HG02588 (cell line): ENCODE measurements at regions not wholly inside any gene's neighbourhood (a gene's known extent, or its start where the extent isn't known, plus 50 kb on each side); places are given as distances from the start of the nearest gene placed in this dataset.

ENCODE experiments used
- ATAC-seq: cut with Tn5 transposase; IDR thresholded peaks from one replicate; pipeline ENCODE4 v1.9.1; 2021; ENCODE audit warnings: mild to moderate bottlenecking, moderate library complexity; ENCODE audit not compliant: unreplicated experiment

GRCh38 chr20:10802236-10802635 is 128.4 kb upstream of the JAG1 start:
- no peak for ATAC-seq

GRCh38 chr20:10805764-10806163 is 132.0 kb upstream of the JAG1 start:
- ATAC-seq: no peak

DNA sequence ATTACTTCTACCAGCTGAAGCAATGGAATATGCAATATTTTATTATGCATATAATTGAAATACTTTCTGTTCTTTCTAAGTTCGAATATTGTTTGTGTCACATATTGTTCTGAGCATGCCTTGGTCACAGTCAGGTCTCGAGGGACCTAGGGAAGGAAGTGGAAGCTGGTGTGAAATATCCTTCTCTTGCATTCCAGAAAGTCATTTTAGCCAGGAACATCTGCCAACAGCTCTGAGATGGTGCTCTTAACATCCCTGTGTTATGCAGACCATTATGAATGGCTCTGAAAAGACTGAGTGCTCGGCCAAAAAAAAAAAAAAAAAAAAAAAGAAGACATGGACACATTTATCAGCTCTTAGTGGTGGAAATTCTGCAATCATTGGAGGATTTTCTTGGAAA is 132.7 kb upstream of the JAG1 start:
- no peak for ATAC-seq

DNA sequence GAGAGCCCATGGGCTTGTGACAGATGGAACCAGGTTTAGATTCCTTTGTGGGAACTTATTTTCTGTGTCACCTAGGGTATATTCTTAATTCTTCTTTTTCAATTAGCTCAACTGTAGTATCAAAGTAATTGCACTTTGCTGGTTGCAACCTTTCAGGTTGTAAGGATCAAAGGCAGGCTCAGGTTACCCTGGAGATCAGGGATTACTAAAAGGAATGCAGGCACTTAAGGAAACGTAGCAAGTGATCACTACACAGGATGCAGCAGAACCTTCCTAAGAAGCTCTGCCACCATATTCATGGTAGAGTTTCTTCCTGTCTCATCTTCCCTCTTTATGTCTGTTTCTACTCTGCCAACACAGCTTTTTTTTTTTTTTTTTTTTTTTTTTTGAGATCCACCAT is 133.2 kb upstream of the JAG1 start:
- no peak for ATAC-seq

DNA sequence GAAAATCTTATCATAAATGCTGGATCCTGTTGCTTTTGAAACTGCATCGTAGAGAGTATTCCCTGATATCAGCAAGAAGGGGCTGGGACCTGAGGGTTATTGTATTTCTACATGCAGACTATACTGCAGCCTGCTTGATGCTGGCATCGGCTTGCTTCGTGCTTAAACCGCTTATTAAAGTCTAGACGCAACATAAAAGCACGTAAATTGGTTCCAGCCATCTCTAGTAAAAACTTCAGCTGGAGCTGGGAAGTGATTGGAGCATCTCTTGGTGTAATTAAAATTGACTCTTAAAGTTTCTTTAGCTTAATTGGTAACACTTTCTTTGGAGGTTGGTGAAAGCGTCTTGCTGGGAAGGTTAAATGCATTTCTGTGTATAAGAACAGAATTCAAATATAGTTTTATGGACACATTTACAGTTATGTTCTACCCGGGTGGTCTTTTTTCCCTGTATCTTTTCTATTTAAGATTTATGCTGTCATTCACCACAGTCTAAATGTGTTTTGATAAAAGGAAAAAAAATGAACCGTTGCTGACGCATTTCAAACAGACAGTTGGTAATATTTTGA is 139.0 kb upstream of the JAG1 start:
- ATAC-seq: no peak

DNA sequence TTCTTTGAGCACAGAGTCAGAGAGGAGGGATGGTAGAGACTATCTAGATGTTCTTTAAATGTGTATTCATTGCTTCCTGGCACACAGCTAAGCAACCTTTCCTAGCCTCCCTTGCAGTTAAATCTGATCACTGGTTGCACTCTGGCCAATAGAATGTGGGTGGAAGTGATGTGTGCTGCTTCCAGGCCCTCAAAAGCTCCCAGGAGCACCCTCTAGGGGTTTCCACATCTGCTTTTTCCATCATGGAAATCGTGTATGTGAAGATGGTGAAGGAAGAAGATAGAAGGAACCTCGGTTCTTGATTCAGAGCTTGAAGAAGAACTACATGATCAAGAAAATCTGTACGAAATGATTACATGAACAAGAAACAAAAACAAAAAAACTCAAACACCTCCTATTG is 149.8 kb upstream of the JAG1 start:
- ATAC-seq: no peak

DNA sequence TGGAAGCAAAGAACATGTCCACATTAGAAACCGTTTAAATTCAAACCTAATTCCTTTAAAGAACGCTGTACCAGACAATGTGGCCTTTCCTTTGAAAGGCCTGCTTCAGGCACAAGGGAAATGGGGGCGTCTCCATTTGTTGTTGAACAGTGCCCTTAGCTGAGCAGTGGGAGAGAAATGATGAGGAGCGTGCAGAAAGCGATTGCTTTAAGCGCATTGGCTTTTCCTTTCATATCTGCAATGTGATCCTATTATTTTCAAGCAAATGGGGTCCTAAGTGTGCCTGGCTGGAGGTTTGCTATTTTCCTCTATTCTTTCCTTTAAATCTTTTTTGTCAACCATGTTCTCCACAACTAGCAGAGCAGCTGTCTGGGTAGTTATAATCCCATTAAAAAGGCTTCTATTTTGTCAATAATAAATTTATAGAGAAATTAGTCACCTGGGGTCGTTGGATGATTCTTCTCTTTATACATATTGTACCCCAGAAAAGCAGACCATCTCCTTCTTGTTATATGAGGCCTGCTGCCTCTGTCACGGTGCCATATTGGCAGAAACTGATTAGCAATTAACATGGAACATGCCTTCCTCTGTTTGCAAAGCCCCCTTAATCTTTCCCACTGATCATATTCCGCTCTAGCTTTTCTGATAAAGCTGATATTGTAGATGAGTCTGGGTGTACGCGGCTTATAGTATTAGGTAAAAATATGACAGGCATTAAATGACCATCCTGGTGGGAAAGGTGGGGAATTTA is 151.1 kb upstream of the JAG1 start:
- ATAC-seq: no peak

- ATAC-seq: no peak
Observed at GRCh38 chr20:10826111-10826510, 152.3 kb upstream of the JAG1 start.

DNA sequence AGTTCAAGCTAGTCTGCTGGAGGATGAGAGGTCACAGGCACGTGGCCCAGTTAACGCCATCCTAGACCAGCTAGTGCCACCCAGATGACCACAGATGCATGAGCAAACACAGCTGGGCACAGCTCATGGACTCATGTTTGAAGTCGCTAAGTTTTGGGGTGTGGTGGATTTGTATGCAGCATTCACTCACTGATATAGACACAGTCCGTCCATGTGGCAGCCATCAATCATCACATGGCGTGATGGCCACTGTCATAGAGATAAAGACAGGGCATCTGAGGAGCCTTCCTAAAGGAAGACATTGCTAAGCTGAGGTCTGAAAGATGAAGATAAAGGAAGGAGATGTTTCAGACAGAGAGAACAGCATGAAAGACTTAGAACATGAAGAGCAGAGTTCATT is 154.4 kb upstream of the JAG1 start:
- no peak for ATAC-seq

DNA sequence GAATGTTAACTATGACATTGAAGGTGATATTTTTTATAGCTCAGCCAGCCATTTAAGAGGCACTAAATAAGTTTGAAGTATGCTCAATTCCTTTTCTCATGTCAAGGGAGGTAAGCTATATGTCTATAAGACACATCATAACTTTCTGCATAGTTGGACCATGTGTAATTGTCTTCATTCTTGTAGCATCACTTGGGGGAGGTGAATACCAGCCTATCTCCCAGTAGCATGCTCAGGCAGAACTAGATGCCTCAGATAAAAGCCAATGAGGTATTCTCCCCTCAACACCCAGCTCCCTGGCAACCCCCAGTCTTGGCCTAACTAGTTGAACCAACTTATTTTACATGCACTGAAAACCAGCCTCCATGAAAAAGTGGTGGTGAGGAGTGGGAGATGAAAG is 158.3 kb upstream of the JAG1 start:
- ATAC-seq: no peak

- no peak for ATAC-seq
Observed at GRCh38 chr20:10837901-10838300, 164.1 kb upstream of the JAG1 start.

GRCh38 chr20:10842116-10842515 is 168.3 kb upstream of the JAG1 start:
- ATAC-seq: no peak

- ATAC-seq: no peak
Observed at GRCh38 chr20:10843146-10843711, 169.4 kb upstream of the JAG1 start.

- no peak for ATAC-seq
Observed at GRCh38 chr20:10846766-10847165, 173.0 kb upstream of the JAG1 start.

DNA sequence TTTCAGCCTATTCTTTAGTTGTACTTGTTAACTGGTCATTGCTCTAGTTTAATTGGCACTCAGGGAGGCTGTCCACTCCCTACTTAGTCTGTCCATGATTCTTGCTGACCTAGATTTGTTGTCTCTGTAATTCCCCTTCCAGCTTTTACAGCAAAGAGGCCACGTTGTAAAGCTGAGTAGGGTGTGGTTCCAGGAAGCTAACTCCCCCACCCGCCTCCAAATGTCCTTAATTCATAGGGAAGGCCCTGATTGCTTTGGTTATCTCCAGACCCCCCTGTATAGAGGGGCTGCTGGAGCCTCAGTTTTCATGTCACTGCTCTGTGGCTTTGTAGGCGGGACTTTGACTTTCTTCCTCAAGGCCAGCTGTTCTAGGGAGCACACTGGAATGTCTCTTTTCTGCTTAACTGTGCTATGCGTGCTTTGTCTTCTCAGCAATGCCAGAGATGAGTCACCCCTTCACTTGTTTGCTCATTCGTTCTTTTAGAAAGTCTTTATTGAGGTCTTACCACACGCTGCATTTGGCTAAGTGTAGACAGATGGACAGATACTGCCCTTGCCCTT is 175.1 kb upstream of the JAG1 start:
- ATAC-seq: no peak

- no peak for ATAC-seq
Observed at GRCh38 chr20:10853176-10853575, 179.4 kb upstream of the JAG1 start.

- ATAC-seq: no peak
Observed at GRCh38 chr20:10853731-10854130, 179.9 kb upstream of the JAG1 start.

- no peak for ATAC-seq
Observed at GRCh38 chr20:10854976-10855375, 181.2 kb upstream of the JAG1 start.

- no peak for ATAC-seq
Observed at GRCh38 chr20:10855778-10856177, 182.0 kb upstream of the JAG1 start.

- ATAC-seq: no peak
Observed at GRCh38 chr20:10856237-10857015, 182.6 kb upstream of the JAG1 start.

DNA sequence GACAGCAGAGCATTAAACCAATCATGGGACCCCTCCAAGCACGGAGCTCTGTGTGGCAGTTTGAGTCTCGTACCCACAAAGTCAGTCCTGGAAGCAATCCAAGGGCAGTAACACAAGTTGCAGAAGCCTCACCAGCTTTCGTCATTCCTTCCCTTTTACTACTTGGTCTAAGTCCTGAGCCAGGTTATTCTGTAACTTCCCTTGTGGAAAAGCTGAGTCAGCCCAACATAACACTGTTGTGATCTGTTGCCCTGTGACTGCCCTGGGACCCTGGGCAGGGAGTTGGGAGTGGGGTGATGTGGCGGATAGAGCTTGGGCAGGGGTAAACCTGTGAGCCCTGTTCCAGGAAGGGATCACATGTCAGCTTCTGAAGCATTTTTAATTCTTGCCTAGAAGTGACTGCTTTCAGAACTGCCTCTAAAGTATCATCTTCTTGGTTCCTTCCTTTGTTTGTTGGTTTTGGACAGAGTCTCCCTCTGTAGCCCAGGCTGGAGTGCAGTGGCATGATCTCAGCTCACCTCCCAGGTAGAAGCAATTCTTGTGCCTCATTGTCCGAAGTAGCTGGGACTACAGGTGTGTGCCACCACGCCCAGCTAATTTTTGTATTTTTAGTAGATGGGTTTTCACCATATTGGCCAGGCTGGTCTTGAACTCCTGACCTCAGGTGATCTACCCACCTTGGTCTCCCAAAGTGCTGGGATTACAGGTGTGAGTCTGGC is 183.7 kb upstream of the JAG1 start:
- ATAC-seq: no peak
